Hepatocyte (in vitro differentiated cells): ENCODE measurements at regions not wholly inside any gene's neighbourhood (a gene's known extent, or its start where the extent isn't known, plus 50 kb on each side); places are given as distances from the start of the nearest gene placed in this dataset.

Experiments used
- DNase-seq: peaks from one replicate; pipeline ENCODE4 v3.0.0-alpha.2; 2016; ENCODE audit warnings: low spot score
- H2AFZ ChIP-seq: fragments of 200-600 bp; sonication (generic); 2 replicates; pipeline ENCODE4 v1.6.0; 2016; ENCODE audit warnings: antibody characterized with exemption, mild to moderate bottlenecking
- H3K27ac ChIP-seq: fragments of 200-600 bp; sonication (generic); 2 replicates; pipeline ENCODE4 v1.5.1; 2016; ENCODE audit warnings: mild to moderate bottlenecking
- H3K27me3 ChIP-seq: fragments of 200-600 bp; sonication (generic); 2 replicates; pipeline ENCODE4 v1.6.1; 2016
- H3K36me3 ChIP-seq: fragments of 200-600 bp; sonication (generic); replicated peaks from 2 replicates; pipeline ENCODE4 v1.5.1; 2016; ENCODE audit warnings: low read depth; ENCODE audit not compliant: insufficient read depth
- H3K4me1 ChIP-seq: fragments of 200-600 bp; sonication (generic); 2 replicates; pipeline ENCODE4 v1.5.1; 2016; ENCODE audit warnings: mild to moderate bottlenecking, moderate library complexity; ENCODE audit not compliant: insufficient read depth
- H3K4me2 ChIP-seq: fragments of 200-600 bp; sonication (generic); 2 replicates; pipeline ENCODE4 v1.6.0; 2016
- H3K4me3 ChIP-seq: fragments of 200-600 bp; sonication (generic); 2 replicates; pipeline ENCODE4 v1.5.1; 2016; ENCODE audit warnings: mild to moderate bottlenecking
- H3K79me2 ChIP-seq: fragments of 200-600 bp; sonication (generic); 2 replicates; pipeline ENCODE4 v1.6.0; 2017; ENCODE audit warnings: mild to moderate bottlenecking
- H3K9me2 ChIP-seq: fragments of 200-600 bp; sonication (generic); replicated peaks from 2 replicates; pipeline ENCODE4 v1.6.0; 2017; ENCODE audit warnings: mild to moderate bottlenecking; ENCODE audit not compliant: insufficient read depth
- H3K9me3 ChIP-seq: fragments of 200-600 bp; sonication (generic); 2 replicates; pipeline ENCODE4 v1.5.1; 2016; ENCODE audit warnings: low read depth, mild to moderate bottlenecking
- H4K20me1 ChIP-seq: fragments of 200-600 bp; sonication (generic); 2 replicates; pipeline ENCODE4 v1.6.0; 2016; ENCODE audit warnings: mild to moderate bottlenecking; ENCODE audit not compliant: insufficient read depth, poor library complexity, severe bottlenecking
- CTCF ChIP-seq: fragments of 200-600 bp; sonication (generic); IDR thresholded peaks from 2 replicates; pipeline ENCODE4 v1.5.1; 2016; ENCODE audit warnings: antibody characterized with exemption, mild to moderate bottlenecking; ENCODE audit not compliant: poor library complexity
- EZH2 ChIP-seq: fragments of 200-600 bp; sonication (generic); IDR thresholded peaks from 2 replicates; pipeline ENCODE4 v1.6.1; 2016; ENCODE audit warnings: antibody characterized with exemption, mild to moderate bottlenecking, borderline replicate concordance
- EZH2phosphoT487 ChIP-seq: fragments of 200-600 bp; sonication (generic); IDR thresholded peaks from one replicate; pipeline ENCODE4 v1.6.1; 2018; ENCODE audit warnings: antibody characterized with exemption, mild to moderate bottlenecking, low read depth, moderate library complexity; ENCODE audit not compliant: unreplicated experiment, severe bottlenecking
- WGBS: methylation state at CpG from one replicate; pipeline ENCODE4 v1.1.6; 2016; ENCODE audit warnings: low lambda C conversion rate; ENCODE audit errors: missing lambda C conversion rate; 5-methylcytosine and 5-hydroxymethylcytosine counted together

- TF ChIP-seq EZH2phosphoT487 = no peak
- no peak for TF ChIP-seq EZH2
- TF ChIP-seq CTCF = no peak
- H2AFZ ChIP-seq = no peak overlapping the region
- no peaks in the 10 kb centered on the region for H3K4me1 ChIP-seq
- no peak overlapping the region for H3K4me2 ChIP-seq
- no peaks in the 10 kb centered on the region for H3K9me3 ChIP-seq
- no peak overlapping the region for H3K4me3 ChIP-seq
- H3K27ac ChIP-seq = no peak overlapping the region
- H3K36me3 ChIP-seq = no peaks in the 10 kb centered on the region
- WGBS = 97% methylated on average over 25 of the region's 34 CpGs
- H3K9me2 ChIP-seq = no peaks in the 10 kb centered on the region
- no peaks in the 10 kb centered on the region for H3K27me3 ChIP-seq
- no peak for DNase-seq
- no peaks in the 10 kb centered on the region for H4K20me1 ChIP-seq
- no peaks in the 10 kb centered on the region for H3K79me2 ChIP-seq
Measured at GRCh38 chr6:115854866-115855665, 205.6 kb downstream of the FRK start.

- H3K79me2 ChIP-seq = no peaks in the 10 kb centered on the region
- H3K9me3 ChIP-seq = no peaks in the 10 kb centered on the region
- H3K27ac ChIP-seq = no peak overlapping the region
- DNase-seq = no peak
- no peaks in the 10 kb centered on the region for H3K27me3 ChIP-seq
- no peaks in the 10 kb centered on the region for H3K9me2 ChIP-seq
- H3K4me3 ChIP-seq = no peak overlapping the region
- no peaks in the 10 kb centered on the region for H3K4me1 ChIP-seq
- H3K4me2 ChIP-seq = no peak overlapping the region
- H2AFZ ChIP-seq = no peak overlapping the region
- H3K36me3 ChIP-seq = no peaks in the 10 kb centered on the region
- TF ChIP-seq CTCF = no peak
- TF ChIP-seq EZH2 = no peak
- TF ChIP-seq EZH2phosphoT487 = no peak
- no peaks in the 10 kb centered on the region for H4K20me1 ChIP-seq
Measured at GRCh38 chr6:115847671-115848070, 213.0 kb downstream of the FRK start.

GRCh38 chr6:115843945-115844344, 216.7 kb downstream of the FRK start:
- Histone ChIP-seq H3K27ac (no peak overlapping the region), H3K36me3 (no peaks in the 10 kb centered on the region), H3K9me3 (no peaks in the 10 kb centered on the region), H4K20me1 (no peaks in the 10 kb centered on the region), H3K9me2 (no peaks in the 10 kb centered on the region), H2AFZ (no peak overlapping the region), H3K4me3 (no peak overlapping the region), H3K4me2 (no peak overlapping the region), H3K4me1 (no peaks in the 10 kb centered on the region), H3K79me2 (no peaks in the 10 kb centered on the region), H3K27me3 (no peaks in the 10 kb centered on the region)
- TF ChIP-seq CTCF (no peak), EZH2phosphoT487 (no peak), EZH2 (no peak)
- DNase-seq = no peak

GRCh38 chr6:115842338-115842737, 218.4 kb downstream of the FRK start:
- no peaks in the 10 kb centered on the region for H3K9me2 ChIP-seq
- DNase-seq = no peak
- H4K20me1 ChIP-seq = no peaks in the 10 kb centered on the region
- 85% methylated on average over 3 of the region's 3 CpGs for WGBS
- H3K4me3 ChIP-seq = no peak overlapping the region
- no peaks in the 10 kb centered on the region for H3K4me1 ChIP-seq
- no peak overlapping the region for H2AFZ ChIP-seq
- H3K9me3 ChIP-seq = no peaks in the 10 kb centered on the region
- H3K27me3 ChIP-seq = no peaks in the 10 kb centered on the region
- H3K27ac ChIP-seq = no peak overlapping the region
- TF ChIP-seq EZH2 = no peak
- no peak for TF ChIP-seq EZH2phosphoT487
- TF ChIP-seq CTCF = no peak
- H3K4me2 ChIP-seq = no peak overlapping the region
- no peaks in the 10 kb centered on the region for H3K36me3 ChIP-seq
- no peaks in the 10 kb centered on the region for H3K79me2 ChIP-seq
